ENCODE measurements at regions not wholly inside any gene's neighbourhood (a gene's known extent, or its start where the extent isn't known, plus 50 kb on each side); places are given as distances from the start of the nearest gene placed in this dataset.

DNA sequence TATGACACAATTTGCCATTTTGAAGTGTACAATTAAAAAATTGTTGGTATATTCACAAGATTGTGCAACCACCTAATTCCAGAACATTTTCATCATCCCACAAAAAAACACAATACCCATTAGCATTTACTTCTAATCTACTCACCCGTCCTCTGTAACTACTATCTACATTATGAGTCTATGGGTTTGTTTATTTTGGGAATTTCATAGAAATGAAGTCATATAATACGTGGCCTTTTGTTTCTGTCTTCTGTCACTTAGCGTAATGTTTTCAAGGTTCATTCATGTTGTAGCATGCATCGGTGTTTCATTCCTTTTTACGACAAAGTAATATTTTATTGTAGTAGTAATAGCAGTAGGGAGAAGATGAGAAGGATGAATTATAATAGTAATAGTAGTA lies 55.2 kb upstream of the CNTN6 start:
- Mint-ChIP-seq H3K4me1 (no peaks in the 10 kb centered on the region), H3K4me3 (no peak overlapping the region), H3K36me3 (peaks cover 55% of the 10 kb centered on the region), H3K9me3 (peaks cover 74% of the 10 kb centered on the region), H3K27ac (no peak overlapping the region), H3K27me3 (ENCODE audit: low read depth) (peaks cover 7% of the 10 kb centered on the region)
- DNase-seq (ENCODE audit: low spot score) = no peak
- POLR2A ChIA-PET = no interaction called here
- TF ChIP-seq ZNF416 (CRISPR knock-in tag; IDR thresholded peaks at IDR 0.05) (no peak), RELA (CRISPR knock-in tag; IDR thresholded peaks at IDR 0.05; ENCODE audit: borderline replicate concordance) (no peak), FOXP1 (CRISPR knock-in tag; IDR thresholded peaks at IDR 0.05; ENCODE audit: borderline replicate concordance) (no peak), ZNF263 (CRISPR knock-in tag; IDR thresholded peaks at IDR 0.05; ENCODE audit: low read depth) (no peak), ESRRA (CRISPR knock-in tag; IDR thresholded peaks at IDR 0.05; ENCODE audit: borderline replicate concordance) (no peak), MXD4 (CRISPR knock-in tag; IDR thresholded peaks at IDR 0.05; ENCODE audit: borderline replicate concordance) (no peak), IRF2 (CRISPR knock-in tag; IDR thresholded peaks at IDR 0.05; ENCODE audit: borderline replicate concordance, low read depth) (no peak), ZNF219 (CRISPR knock-in tag; IDR thresholded peaks at IDR 0.05; ENCODE audit: borderline replicate concordance) (no peak)
- TF ChIP-seq, protein P1, sequence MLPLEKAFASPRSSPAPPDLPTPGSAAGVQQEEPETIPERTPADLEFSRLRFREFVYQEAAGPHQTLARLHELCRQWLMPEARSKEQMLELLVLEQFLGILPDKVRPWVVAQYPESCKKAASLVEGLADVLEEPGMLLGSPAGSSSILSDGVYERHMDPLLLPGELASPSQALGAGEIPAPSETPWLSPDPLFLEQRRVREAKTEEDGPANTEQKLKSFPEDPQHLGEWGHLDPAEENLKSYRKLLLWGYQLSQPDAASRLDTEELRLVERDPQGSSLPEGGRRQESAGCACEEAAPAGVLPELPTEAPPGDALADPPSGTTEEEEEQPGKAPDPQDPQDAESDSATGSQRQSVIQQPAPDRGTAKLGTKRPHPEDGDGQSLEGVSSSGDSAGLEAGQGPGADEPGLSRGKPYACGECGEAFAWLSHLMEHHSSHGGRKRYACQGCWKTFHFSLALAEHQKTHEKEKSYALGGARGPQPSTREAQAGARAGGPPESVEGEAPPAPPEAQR (CRISPR knock-in tag; IDR thresholded peaks at IDR 0.05) = no peak
- TF ChIP-seq, protein P2, sequence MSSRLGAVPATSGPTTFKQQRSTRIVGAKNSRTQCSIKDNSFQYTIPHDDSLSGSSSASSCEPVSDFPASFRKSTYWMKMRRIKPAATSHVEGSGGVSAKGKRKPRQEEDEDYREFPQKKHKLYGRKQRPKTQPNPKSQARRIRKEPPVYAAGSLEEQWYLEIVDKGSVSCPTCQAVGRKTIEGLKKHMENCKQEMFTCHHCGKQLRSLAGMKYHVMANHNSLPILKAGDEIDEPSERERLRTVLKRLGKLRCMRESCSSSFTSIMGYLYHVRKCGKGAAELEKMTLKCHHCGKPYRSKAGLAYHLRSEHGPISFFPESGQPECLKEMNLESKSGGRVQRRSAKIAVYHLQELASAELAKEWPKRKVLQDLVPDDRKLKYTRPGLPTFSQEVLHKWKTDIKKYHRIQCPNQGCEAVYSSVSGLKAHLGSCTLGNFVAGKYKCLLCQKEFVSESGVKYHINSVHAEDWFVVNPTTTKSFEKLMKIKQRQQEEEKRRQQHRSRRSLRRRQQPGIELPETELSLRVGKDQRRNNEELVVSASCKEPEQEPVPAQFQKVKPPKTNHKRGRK (CRISPR knock-in tag; IDR thresholded peaks at IDR 0.05; ENCODE audit: borderline replicate concordance) = no peak
- TF ChIP-seq, protein P3, sequence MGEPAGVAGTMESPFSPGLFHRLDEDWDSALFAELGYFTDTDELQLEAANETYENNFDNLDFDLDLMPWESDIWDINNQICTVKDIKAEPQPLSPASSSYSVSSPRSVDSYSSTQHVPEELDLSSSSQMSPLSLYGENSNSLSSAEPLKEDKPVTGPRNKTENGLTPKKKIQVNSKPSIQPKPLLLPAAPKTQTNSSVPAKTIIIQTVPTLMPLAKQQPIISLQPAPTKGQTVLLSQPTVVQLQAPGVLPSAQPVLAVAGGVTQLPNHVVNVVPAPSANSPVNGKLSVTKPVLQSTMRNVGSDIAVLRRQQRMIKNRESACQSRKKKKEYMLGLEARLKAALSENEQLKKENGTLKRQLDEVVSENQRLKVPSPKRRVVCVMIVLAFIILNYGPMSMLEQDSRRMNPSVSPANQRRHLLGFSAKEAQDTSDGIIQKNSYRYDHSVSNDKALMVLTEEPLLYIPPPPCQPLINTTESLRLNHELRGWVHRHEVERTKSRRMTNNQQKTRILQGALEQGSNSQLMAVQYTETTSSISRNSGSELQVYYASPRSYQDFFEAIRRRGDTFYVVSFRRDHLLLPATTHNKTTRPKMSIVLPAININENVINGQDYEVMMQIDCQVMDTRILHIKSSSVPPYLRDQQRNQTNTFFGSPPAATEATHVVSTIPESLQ (CRISPR knock-in tag; IDR thresholded peaks at IDR 0.05) = no peak
- ATAC-seq = no peak
- CTCF ChIA-PET = no interaction called here

Measured in WTC11 (cell line).